ENCODE measurements at regions not wholly inside any gene's neighbourhood (a gene's known extent, or its start where the extent isn't known, plus 50 kb on each side); places are given as distances from the start of the nearest gene placed in this dataset.

DNA sequence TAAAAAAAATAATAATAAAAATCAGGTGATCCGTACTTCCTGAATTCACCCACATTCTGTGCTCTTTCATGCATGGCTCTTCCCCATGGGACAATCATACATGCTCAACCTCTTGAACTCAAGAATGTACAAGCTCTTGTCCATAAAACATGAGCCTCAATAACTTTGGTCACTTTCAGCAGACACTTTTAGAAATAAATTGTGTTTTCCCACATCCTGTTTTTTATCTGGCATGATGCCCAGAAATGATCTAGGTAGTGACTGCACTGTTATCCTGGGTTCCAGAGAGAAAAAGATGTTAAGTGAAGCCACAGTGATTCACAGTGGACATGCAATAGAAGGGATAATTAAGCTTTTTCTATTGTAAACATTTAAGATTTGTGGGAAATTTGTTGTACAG, 537.6 kb upstream of the TMEM132C start:
- no peak for FAIRE-seq
- Histone ChIP-seq H3K4me3 (ENCODE audit: low read length in 3 of 3) (no peak overlapping the region), H3K36me3 (ENCODE audit: control insufficient read depth in 2 of 3, insufficient read depth in 3 of 3, low read length in 3 of 3) (no peaks in the 10 kb centered on the region), H3K9ac (ENCODE audit: low read length in 3 of 3) (no peak overlapping the region), H3K4me1 (ENCODE audit: control insufficient read depth in 2 of 3, insufficient read depth in 2 of 3, low read depth in 1 of 3, low read length in 3 of 3) (no peaks in the 10 kb centered on the region), H3K27ac (ENCODE audit: low read depth in 2 of 2, low read length in 2 of 2) (no peak overlapping the region), H3K9me3 (ENCODE audit: control insufficient read depth in 2 of 3, insufficient read depth in 1 of 3, low read length in 3 of 3) (peaks cover 0 to 2% (median 0%) of the 10 kb centered on the region in 3 donors), H3K27me3 (ENCODE audit: control insufficient read depth, insufficient read depth, low read length) (no peaks in the 10 kb centered on the region)
- TF ChIP-seq, protein P1, sequence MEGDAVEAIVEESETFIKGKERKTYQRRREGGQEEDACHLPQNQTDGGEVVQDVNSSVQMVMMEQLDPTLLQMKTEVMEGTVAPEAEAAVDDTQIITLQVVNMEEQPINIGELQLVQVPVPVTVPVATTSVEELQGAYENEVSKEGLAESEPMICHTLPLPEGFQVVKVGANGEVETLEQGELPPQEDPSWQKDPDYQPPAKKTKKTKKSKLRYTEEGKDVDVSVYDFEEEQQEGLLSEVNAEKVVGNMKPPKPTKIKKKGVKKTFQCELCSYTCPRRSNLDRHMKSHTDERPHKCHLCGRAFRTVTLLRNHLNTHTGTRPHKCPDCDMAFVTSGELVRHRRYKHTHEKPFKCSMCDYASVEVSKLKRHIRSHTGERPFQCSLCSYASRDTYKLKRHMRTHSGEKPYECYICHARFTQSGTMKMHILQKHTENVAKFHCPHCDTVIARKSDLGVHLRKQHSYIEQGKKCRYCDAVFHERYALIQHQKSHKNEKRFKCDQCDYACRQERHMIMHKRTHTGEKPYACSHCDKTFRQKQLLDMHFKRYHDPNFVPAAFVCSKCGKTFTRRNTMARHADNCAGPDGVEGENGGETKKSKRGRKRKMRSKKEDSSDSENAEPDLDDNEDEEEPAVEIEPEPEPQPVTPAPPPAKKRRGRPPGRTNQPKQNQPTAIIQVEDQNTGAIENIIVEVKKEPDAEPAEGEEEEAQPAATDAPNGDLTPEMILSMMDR (IDR thresholded peaks at IDR 0.05; ENCODE audit: borderline replicate concordance, extremely low read depth, insufficient read depth) = no peak
- DNase-seq = no peak
- intact Hi-C loops (cut with DNase I) = no loop called here

DNA sequence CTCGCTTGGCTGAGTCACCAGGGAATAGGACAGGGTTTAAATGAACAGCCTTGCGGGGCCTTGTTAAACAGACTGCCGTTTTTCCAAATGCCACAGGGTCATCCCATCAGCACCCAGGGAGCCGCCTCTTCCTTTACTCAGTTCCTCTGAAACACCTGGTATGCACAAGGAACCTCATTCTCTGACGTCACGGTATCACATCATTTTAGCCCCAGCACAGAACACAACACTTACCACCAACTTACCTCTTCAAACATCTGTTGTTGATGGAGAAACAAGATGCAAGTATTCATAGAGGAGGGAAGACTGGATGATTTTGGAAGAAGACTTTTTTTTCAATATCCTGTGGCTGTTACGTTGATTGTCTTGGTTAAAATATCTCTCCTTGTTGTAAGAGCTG, 535.3 kb upstream of the TMEM132C start:
- Histone ChIP-seq H3K9ac (ENCODE audit: low read length in 3 of 3) (no peak overlapping the region), H3K27me3 (ENCODE audit: control insufficient read depth, insufficient read depth, low read length) (no peaks in the 10 kb centered on the region), H3K4me1 (ENCODE audit: control insufficient read depth in 2 of 3, insufficient read depth in 2 of 3, low read depth in 1 of 3, low read length in 3 of 3) (no peaks in the 10 kb centered on the region), H3K9me3 (ENCODE audit: control insufficient read depth in 2 of 3, insufficient read depth in 1 of 3, low read length in 3 of 3) (peaks cover 0 to 2% (median 0%) of the 10 kb centered on the region in 3 donors), H3K4me3 (ENCODE audit: low read length in 3 of 3) (no peak overlapping the region), H3K36me3 (ENCODE audit: control insufficient read depth in 2 of 3, insufficient read depth in 3 of 3, low read length in 3 of 3) (no peaks in the 10 kb centered on the region), H3K27ac (ENCODE audit: low read depth in 2 of 2, low read length in 2 of 2) (no peak overlapping the region)
- TF ChIP-seq, protein P1 (IDR thresholded peaks at IDR 0.05; ENCODE audit: borderline replicate concordance, extremely low read depth, insufficient read depth) = no peak
- intact Hi-C loops (cut with DNase I) = no loop called here
- DNase-seq (no peak), FAIRE-seq (no peak)

DNA sequence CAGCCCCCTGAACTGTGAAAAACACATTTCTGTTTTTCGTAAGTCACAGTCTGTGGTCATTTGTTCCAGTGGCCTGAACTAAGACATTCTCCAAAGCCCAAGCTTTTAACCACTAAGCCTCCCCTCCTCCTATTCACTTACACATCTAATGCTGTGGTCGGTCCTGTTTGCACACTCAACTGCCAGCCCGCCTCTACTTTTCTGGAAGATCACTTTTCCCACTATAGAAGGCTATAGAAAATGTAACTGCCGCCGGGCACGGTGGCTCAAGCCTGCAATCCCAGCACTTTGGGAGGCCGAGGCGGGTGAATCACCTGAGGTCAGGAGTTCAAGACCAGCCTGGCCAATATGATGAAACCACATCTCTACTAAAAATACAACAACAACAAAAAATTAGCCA, 524.7 kb upstream of the TMEM132C start:
- H3K27ac ChIP-seq (ENCODE audit: low read depth in 2 of 2, low read length in 2 of 2) = no peak overlapping the region
- no peaks in the 10 kb centered on the region for H3K36me3 ChIP-seq (ENCODE audit: control insufficient read depth in 2 of 3, insufficient read depth in 3 of 3, low read length in 3 of 3)
- intact Hi-C loops (cut with DNase I) = no loop called here
- H3K4me1 ChIP-seq (ENCODE audit: control insufficient read depth in 2 of 3, insufficient read depth in 2 of 3, low read depth in 1 of 3, low read length in 3 of 3) = no peaks in the 10 kb centered on the region
- no peak overlapping the region for H3K9ac ChIP-seq (ENCODE audit: low read length in 3 of 3)
- H3K27me3 ChIP-seq (ENCODE audit: control insufficient read depth, insufficient read depth, low read length) = no peaks in the 10 kb centered on the region
- TF ChIP-seq, protein P1 (IDR thresholded peaks at IDR 0.05; ENCODE audit: borderline replicate concordance, extremely low read depth, insufficient read depth) = no peak
- DNase-seq = no peak
- peaks cover 0 to 2% (median 0%) of the 10 kb centered on the region in 3 donors for H3K9me3 ChIP-seq (ENCODE audit: control insufficient read depth in 2 of 3, insufficient read depth in 1 of 3, low read length in 3 of 3)
- no peak overlapping the region for H3K4me3 ChIP-seq (ENCODE audit: low read length in 3 of 3)
- FAIRE-seq = no peak
